HepG2 (cell line): ENCODE measurements at regions not wholly inside any gene's neighbourhood (a gene's known extent, or its start where the extent isn't known, plus 50 kb on each side); places are given as distances from the start of the nearest gene placed in this dataset.

Experiments used
- ATAC-seq: fragments of 200-7000 bp; cut with Tn5 transposase; 3 replicates; pipeline ENCODE4 v1.9.1; 2020; ENCODE audit warnings: mild to moderate bottlenecking, moderate library complexity
- BruUV-seq: library from RNA; stranded (reverse); fragments of 400-500 nt; replicated peaks from 2 replicates; lab custom pipeline; 2021; lab: Mats Ljungman, UMichigan
- CTCF ChIA-PET: fragments of 300-600 bp; formaldehyde crosslinking; extraction: SDS; loops from one replicate; lab custom pipeline; 2021; ENCODE audit warnings: low total read pairs, inconsistent platforms, low intra/inter-chr PET ratio; lab: Yijun Ruan, JAX
- POLR2A ChIA-PET: fragments of 350-600 bp; sonication (Branson Sonifier 250); formaldehyde crosslinking; loops from one replicate; lab custom pipeline; 2020; ENCODE audit warnings: antibody characterized with exemption, inconsistent platforms; lab: Yijun Ruan, JAX
- DNase-seq: peaks from one replicate; pipeline ENCODE4 v3.0.0-alpha.2; 2015; ENCODE audit warnings: low spot score
- FAIRE-seq: peaks from 3 replicates; lab custom pipeline; 2011; peaks lifted over from hg19 to GRCh38; lab: Jason Lieb, UNC
- H2AFZ ChIP-seq: one replicate; pipeline ENCODE4 v1.6.1; 2011; ENCODE audit warnings: low read length, inconsistent platforms
- H3K27ac ChIP-seq: fragments of 300-600 bp; 3 replicates; pipeline ENCODE4 v1.8.0; 2011; ENCODE audit warnings: mixed run types, mild to moderate bottlenecking, mixed read lengths, low read length, inconsistent platforms; ENCODE audit not compliant: insufficient read depth; ENCODE audit errors: extremely low read length
- H3K27me3 ChIP-seq, 2 experiments: fragments of 200-600 bp in 1 of 2; 2 replicates in 1 of 2; 3 replicates in 1 of 2; pipeline versions ENCODE4 v1.6.0 to v1.8.0; 2011; ENCODE audit warnings: low read length in 2 of 2, mild to moderate bottlenecking in 2 of 2, moderate library complexity in 2 of 2, inconsistent platforms in 1 of 2; ENCODE audit not compliant: insufficient read depth in 2 of 2, control insufficient read depth in 1 of 2
- H3K36me3 ChIP-seq, 2 experiments: fragments of 200-600 bp in 1 of 2; replicated peaks in 1 of 2; 2 replicates in 1 of 2; 3 replicates in 1 of 2; pipeline versions ENCODE4 v1.5.1 to v1.8.0; 2011; ENCODE audit warnings: low read length in 2 of 2, inconsistent platforms in 1 of 2; ENCODE audit not compliant: insufficient read depth in 2 of 2, control insufficient read depth in 1 of 2
- H3K4me1 ChIP-seq: 2 replicates; pipeline ENCODE4 v1.5.1; 2012; ENCODE audit warnings: low read length, inconsistent platforms; ENCODE audit not compliant: insufficient read depth
- H3K4me2 ChIP-seq: 2 replicates; pipeline ENCODE4 v1.6.0; 2011; ENCODE audit warnings: low read depth, low read length, inconsistent platforms
- H3K4me3 ChIP-seq, 3 experiments: fragments of 200-600 bp in 1 of 3; sonication (generic), shearing (Covaris generic) in 1 of 3; replicated peaks in 1 of 3; 2 replicates each; pipeline ENCODE4 v1.5.1; 2011 to 2016; ENCODE audit warnings: low read length in 3 of 3, inconsistent platforms in 2 of 3, low read depth in 2 of 3, mild to moderate bottlenecking in 2 of 3, control low read depth in 1 of 3, mixed read lengths in 1 of 3; ENCODE audit not compliant: insufficient read depth in 1 of 3
- H3K79me2 ChIP-seq: one replicate; pipeline ENCODE4 v1.6.1; 2011; ENCODE audit warnings: low read length, inconsistent platforms; ENCODE audit not compliant: insufficient read depth
- H3K9ac ChIP-seq: 2 replicates; pipeline ENCODE4 v1.6.0; 2011; ENCODE audit warnings: mild to moderate bottlenecking, low read depth, low read length, inconsistent platforms; ENCODE audit not compliant: insufficient read depth
- H3K9me3 ChIP-seq: 2 replicates; pipeline ENCODE4 v1.5.1; 2012; ENCODE audit warnings: mild to moderate bottlenecking, low read length
- H4K20me1 ChIP-seq: 2 replicates; pipeline ENCODE4 v1.6.0; 2011; ENCODE audit warnings: inconsistent platforms, mild to moderate bottlenecking, low read length, moderate library complexity; ENCODE audit not compliant: insufficient read depth
- SIN3B ChIP-seq: fragments of 150-350 bp; IDR thresholded peaks from 2 replicates; pipeline ENCODE4 v1.6.1; 2014; ENCODE audit warnings: low read length
- SRSF9 ChIP-seq: fragments of 200-400 bp; formaldehyde crosslinking; IDR thresholded peaks from 2 replicates; pipeline ENCODE4 v1.6.1; 2018; ENCODE audit warnings: borderline replicate concordance, mild to moderate bottlenecking, low read depth, low read length; ENCODE audit not compliant: insufficient read depth, poor library complexity, severe bottlenecking
- ZNF121 ChIP-seq: sonication (generic); formaldehyde crosslinking; IDR thresholded peaks from 2 replicates; pipeline ENCODE4 v1.5.0; 2020; ENCODE audit warnings: mild to moderate bottlenecking, missing genetic modification reagents
- ZNF142 ChIP-seq: sonication (generic); formaldehyde crosslinking; IDR thresholded peaks from 2 replicates; pipeline ENCODE4 v1.4.0; 2020; ENCODE audit warnings: missing genetic modification reagents
- ZNF800 ChIP-seq: sonication (generic); formaldehyde crosslinking; IDR thresholded peaks from 2 replicates; pipeline ENCODE4 v1.4.0; 2020; ENCODE audit warnings: missing genetic modification reagents
- WGBS: methylation state at CpG from one replicate; pipeline ENCODE4 v1.1.6; 2017; ENCODE audit warnings: low lambda C conversion rate; 5-methylcytosine and 5-hydroxymethylcytosine counted together
- in situ Hi-C: cut with HindIII; loops from 2 replicates; pipeline ENCODE4 v1.10.0; 2017; ENCODE audit warnings: low pct_unique_long_range_greater_than_20kb; ENCODE audit not compliant: extremely low pct_ligation_motif_present
- intact Hi-C: fragments of 100-400 bp; cut with micrococcal nuclease; formaldehyde crosslinking; loops from one replicate; pipeline ENCODE4 v1.10.0; 2022; ENCODE audit not compliant: unreplicated experiment

GRCh38 chr1:209402697-209403096, 180.8 kb upstream of the CAMK1G start (continued):
- TF ChIP-seq ZNF800 (CRISPR knock-in tag), result no peak

- Histone ChIP-seq H3K36me3 (no peaks in the 10 kb centered on the region), H3K27me3 (no peaks in the 10 kb centered on the region), H3K4me2 (no peak overlapping the region), H3K4me1 (no peaks in the 10 kb centered on the region), H4K20me1 (no peaks in the 10 kb centered on the region), H3K9ac (no peak overlapping the region), H3K4me3 (no peak overlapping the region), H3K27ac (no peak overlapping the region), H3K9me3 (no peaks in the 10 kb centered on the region), H2AFZ (no peak overlapping the region), H3K79me2 (no peaks in the 10 kb centered on the region)
- ChIA-PET CTCF (no interaction called here), POLR2A (no interaction called here)
- intact Hi-C loops (no loop called here), in situ Hi-C loops (no loop called here)
- FAIRE-seq (no peak), ATAC-seq (no peak), DNase-seq (no peak)
- 24% methylated on average over 7 of the region's 7 CpGs for WGBS
- no TSS peak for BruUV-seq
- TF ChIP-seq ZNF121 (CRISPR knock-in tag) (no peak), SIN3B (no peak), SRSF9 (no peak), ZNF142 (CRISPR knock-in tag) (no peak)
These were observed 179.6 kb upstream of the CAMK1G start for GRCh38 chr1:209403921-209404320.
